ENCODE measurements at regions not wholly inside any gene's neighbourhood (a gene's known extent, or its start where the extent isn't known, plus 50 kb on each side); places are given as distances from the start of the nearest gene placed in this dataset.

DNA sequence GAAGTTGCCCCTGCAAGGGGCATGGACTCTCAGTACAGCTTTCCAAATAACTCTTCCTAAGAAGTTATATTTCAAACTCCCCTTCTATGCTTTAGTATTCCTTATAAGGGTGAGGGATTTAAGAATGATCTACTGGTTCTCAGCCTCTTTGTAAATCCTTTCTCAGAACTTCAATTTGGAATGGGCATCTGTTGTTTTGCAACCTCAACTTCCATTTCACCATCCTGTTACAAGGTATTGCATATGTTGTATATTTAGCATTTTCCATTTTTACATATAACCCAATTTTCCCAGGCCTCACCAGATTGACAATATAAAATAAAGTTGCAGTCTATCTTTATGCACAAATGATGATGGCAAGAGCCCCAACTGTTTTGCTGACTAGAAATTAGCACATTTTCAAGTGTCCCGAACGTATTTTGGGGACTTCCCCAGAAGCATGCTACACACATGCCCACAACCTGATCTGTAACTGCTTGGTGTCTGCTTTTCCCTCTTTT is 154.9 kb upstream of the CARMIL1 start:
- TF ChIP-seq, protein P1, sequence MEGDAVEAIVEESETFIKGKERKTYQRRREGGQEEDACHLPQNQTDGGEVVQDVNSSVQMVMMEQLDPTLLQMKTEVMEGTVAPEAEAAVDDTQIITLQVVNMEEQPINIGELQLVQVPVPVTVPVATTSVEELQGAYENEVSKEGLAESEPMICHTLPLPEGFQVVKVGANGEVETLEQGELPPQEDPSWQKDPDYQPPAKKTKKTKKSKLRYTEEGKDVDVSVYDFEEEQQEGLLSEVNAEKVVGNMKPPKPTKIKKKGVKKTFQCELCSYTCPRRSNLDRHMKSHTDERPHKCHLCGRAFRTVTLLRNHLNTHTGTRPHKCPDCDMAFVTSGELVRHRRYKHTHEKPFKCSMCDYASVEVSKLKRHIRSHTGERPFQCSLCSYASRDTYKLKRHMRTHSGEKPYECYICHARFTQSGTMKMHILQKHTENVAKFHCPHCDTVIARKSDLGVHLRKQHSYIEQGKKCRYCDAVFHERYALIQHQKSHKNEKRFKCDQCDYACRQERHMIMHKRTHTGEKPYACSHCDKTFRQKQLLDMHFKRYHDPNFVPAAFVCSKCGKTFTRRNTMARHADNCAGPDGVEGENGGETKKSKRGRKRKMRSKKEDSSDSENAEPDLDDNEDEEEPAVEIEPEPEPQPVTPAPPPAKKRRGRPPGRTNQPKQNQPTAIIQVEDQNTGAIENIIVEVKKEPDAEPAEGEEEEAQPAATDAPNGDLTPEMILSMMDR (IDR thresholded peaks at IDR 0.05): no peak
- TF ChIP-seq POLR2A (IDR thresholded peaks at IDR 0.05) (no peak), EP300 (IDR thresholded peaks at IDR 0.05) (no peak), POLR2AphosphoS5 (IDR thresholded peaks at IDR 0.05) (no peak)
- no peak overlapping the region for H3K4me3 ChIP-seq

DNA sequence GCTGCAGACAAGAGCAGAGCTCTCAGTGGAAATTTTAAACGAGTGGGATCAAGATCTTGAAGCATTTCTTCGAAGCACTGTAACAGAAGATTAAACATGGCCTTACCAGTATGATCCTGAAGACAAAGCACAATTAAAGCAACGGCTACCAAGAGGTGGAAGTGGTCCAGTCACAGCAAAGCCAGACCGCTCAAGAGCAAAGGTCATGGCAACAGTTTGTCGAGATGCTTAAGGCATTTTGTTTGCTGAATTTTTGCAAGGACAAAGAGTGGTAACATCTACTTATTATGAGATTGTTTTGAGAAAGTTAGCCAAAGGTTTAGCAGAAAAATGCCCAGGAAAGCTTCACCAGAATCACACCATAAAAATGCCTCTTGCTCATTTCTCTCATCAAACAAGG is 153.4 kb upstream of the CARMIL1 start:
- no peaks in the 10 kb centered on the region for H3K9me3 ChIP-seq
- no peak overlapping the region for H3K4me3 ChIP-seq
- DNase-seq (ENCODE audit: low spot score in 2 of 2): no peak
- TF ChIP-seq, protein P1 (IDR thresholded peaks at IDR 0.05): no peak
- TF ChIP-seq POLR2AphosphoS5 (IDR thresholded peaks at IDR 0.05) (no peak), POLR2A (IDR thresholded peaks at IDR 0.05) (no peak), EP300 (IDR thresholded peaks at IDR 0.05) (no peak)
- H3K27ac ChIP-seq: no peak overlapping the region
- peaks cover 38% of the 10 kb centered on the region for H3K4me1 ChIP-seq
- 85% methylated on average over 5 of the region's 5 CpGs for WGBS
- no peaks in the 10 kb centered on the region for H3K27me3 ChIP-seq
- H3K36me3 ChIP-seq: no peaks in the 10 kb centered on the region

More for the DNA sequence above, 154.9 kb upstream of the CARMIL1 start:
- H3K36me3 ChIP-seq: no peaks in the 10 kb centered on the region
- peaks cover 31% of the 10 kb centered on the region for H3K4me1 ChIP-seq
- no peaks in the 10 kb centered on the region for H3K27me3 ChIP-seq
- no peak overlapping the region for H3K27ac ChIP-seq
- WGBS: 92% methylated on average over 2 of the region's 2 CpGs
- no peak for DNase-seq (ENCODE audit: low spot score in 2 of 2)
- H3K9me3 ChIP-seq: no peaks in the 10 kb centered on the region

DNA sequence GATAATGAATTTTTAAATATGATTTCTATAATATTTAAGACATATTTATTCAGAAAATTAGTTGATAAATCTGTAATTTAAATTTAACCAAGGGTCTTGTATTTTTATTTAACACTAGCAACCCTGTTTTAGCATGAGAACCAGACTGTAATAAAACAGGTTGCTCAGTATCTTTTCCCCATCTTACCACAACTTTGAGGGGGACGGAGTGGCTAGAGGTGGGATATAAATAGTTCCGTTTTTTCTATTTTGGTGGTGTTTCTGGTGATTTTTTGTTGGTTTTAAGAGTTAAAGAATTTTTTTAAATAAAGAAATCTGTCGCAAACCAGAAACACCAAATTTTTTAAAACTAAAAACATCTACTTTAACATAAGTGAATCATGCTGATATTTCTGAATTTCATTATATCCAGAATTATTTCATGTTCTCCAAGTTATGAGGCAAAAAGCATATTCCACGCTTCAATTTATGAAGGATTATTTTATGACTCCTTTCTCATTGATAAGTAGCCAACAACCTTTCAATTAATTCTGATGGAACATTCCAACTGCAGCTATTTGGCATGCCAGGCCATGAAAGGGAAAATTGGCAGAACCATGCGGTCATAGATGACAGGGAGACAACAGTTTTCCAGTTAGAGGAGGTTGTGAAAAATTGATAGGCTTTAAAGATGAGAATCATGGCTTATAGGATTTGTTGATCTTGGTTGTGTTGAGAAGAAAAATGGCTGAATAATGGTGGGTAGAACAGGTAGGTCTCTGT is 151.9 kb upstream of the CARMIL1 start:
- Histone ChIP-seq H3K27ac (peak overlapping the region; percentile 4), H3K36me3 (no peaks in the 10 kb centered on the region), H3K4me3 (no peak overlapping the region), H3K27me3 (no peaks in the 10 kb centered on the region), H3K9me3 (no peaks in the 10 kb centered on the region), H3K4me1 (peaks cover 49% of the 10 kb centered on the region)
- 56% methylated on average over 5 of the region's 5 CpGs for WGBS
- DNase-seq (ENCODE audit: low spot score in 2 of 2): no peak
- TF ChIP-seq EP300 (IDR thresholded peaks at IDR 0.05) (no peak), POLR2AphosphoS5 (IDR thresholded peaks at IDR 0.05) (peak in 1 of 3 donors; percentile 23)

DNA sequence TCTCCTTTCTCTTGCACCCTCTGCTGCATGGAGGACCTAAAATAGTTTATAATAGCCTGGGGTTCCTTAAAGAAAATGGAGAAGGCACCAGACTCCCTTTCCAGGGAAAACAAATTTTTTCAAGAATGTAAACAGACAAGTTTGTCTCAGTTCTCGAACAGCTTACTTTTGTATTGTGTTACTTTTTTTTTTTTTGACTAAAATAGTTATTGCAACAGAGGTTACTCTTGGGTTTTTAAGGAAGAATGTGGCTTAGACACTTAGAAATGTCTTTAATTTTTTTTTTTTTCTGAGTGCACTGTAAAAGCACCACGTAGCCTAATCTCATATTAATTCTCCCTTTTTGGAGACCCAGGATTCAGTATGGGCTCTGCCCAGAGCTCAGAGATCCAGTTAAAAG is 148.7 kb upstream of the CARMIL1 start:
- WGBS: 19% methylated on average over 2 of the region's 2 CpGs
- Histone ChIP-seq H3K27ac (no peak overlapping the region), H3K4me1 (peaks cover 41% of the 10 kb centered on the region), H3K4me3 (no peak overlapping the region), H3K27me3 (no peaks in the 10 kb centered on the region), H3K36me3 (no peaks in the 10 kb centered on the region), H3K9me3 (no peaks in the 10 kb centered on the region)
- TF ChIP-seq, protein P1 (IDR thresholded peaks at IDR 0.05): no peak
- TF ChIP-seq EP300 (IDR thresholded peaks at IDR 0.05) (no peak), POLR2A (IDR thresholded peaks at IDR 0.05) (no peak), POLR2AphosphoS5 (IDR thresholded peaks at IDR 0.05) (no peak)
- no peak for DNase-seq (ENCODE audit: low spot score in 2 of 2)

DNA sequence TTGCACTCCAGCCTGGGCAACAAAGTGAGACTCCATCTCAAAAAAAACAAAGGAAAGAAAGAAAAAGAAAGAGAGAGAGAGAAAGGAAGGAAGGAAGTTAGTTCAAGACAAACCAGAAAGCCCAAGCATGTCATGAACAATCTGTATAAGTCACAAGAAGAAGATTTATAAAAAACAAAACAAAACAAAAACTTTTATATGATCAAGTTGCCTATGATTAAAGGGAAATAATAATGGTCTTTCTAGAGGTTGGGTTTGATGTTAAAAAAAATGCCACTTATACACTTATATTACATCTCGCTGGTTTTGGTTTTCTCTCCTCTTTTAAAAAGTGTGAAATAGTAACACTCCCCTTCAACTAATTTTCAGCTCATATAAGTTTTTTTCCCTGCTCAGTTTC is 146.2 kb upstream of the CARMIL1 start:
- 96% methylated on average over 1 of the region's 1 CpG for WGBS
- no peaks in the 10 kb centered on the region for H3K36me3 ChIP-seq
- H3K27me3 ChIP-seq: no peaks in the 10 kb centered on the region
- H3K9me3 ChIP-seq: no peaks in the 10 kb centered on the region
- peak overlapping the region; percentile 42 for H3K27ac ChIP-seq
- DNase-seq (ENCODE audit: low spot score in 2 of 2): no peak
- no peak overlapping the region for H3K4me3 ChIP-seq
- peaks cover 50% of the 10 kb centered on the region for H3K4me1 ChIP-seq
- TF ChIP-seq, protein P1 (IDR thresholded peaks at IDR 0.05): no peak
- no peak for TF ChIP-seq POLR2A (IDR thresholded peaks at IDR 0.05)
